Natural killer cell treated with Interleukin-12 subunit alpha and Interleukin-12 subunit beta and Interleukin-15 and Interleukin-18, amount 100 ng/mL, for 72 hours (primary cell): ENCODE measurements at regions not wholly inside any gene's neighbourhood (a gene's known extent, or its start where the extent isn't known, plus 50 kb on each side); places are given as distances from the start of the nearest gene placed in this dataset.

Source experiments
- ATAC-seq, 2 donors: fragments of 150-1000 bp; cut with Tn5 transposase in 1 of 2; sonication (Bioruptor Pico), chemical (Tn5 transposase) in 1 of 2; 2 replicates each; pipeline ENCODE4 v1.10.0; 2021
- DNase-seq: peaks from one replicate; pipeline ENCODE4 v3.0.0; 2022; ENCODE audit warnings: low spot score
- H3K27ac Mint-ChIP-seq, 2 donors: 1 replicate in 1 of 2; 2 replicates in 1 of 2; pipeline ENCODE4 v1.8.0; 2022; ENCODE audit warnings: mixed read lengths in 2 of 2, mild to moderate bottlenecking in 1 of 2, moderate library complexity in 1 of 2
- H3K27me3 Mint-ChIP-seq, 2 donors: 1 replicate in 1 of 2; 2 replicates in 1 of 2; pipeline ENCODE4 v1.8.0; 2022; ENCODE audit warnings: mixed read lengths in 2 of 2
- H3K36me3 Mint-ChIP-seq: one replicate; pipeline ENCODE4 v1.8.0; 2022; ENCODE audit warnings: mixed read lengths
- H3K4me1 Mint-ChIP-seq, 2 donors: 1 replicate in 1 of 2; 2 replicates in 1 of 2; pipeline ENCODE4 v1.8.0; 2022; ENCODE audit warnings: low read depth in 2 of 2, mixed read lengths in 2 of 2, mild to moderate bottlenecking in 1 of 2
- H3K4me3 Mint-ChIP-seq: one replicate; pipeline ENCODE4 v1.8.0; 2022; ENCODE audit warnings: mixed read lengths
- H3K9me3 Mint-ChIP-seq: 2 replicates; pipeline ENCODE4 v1.8.0; 2022; ENCODE audit warnings: mixed read lengths

- Mint-ChIP-seq H3K27ac (no peak overlapping the region), H3K9me3 (peaks cover 2% of the 10 kb centered on the region), H3K4me3 (no peak overlapping the region), H3K36me3 (no peaks in the 10 kb centered on the region), H3K27me3 (peaks cover 0 to 15% of the 10 kb centered on the region in 2 donors), H3K4me1 (peaks cover 0 to 4% of the 10 kb centered on the region in 2 donors)
- ATAC-seq (no peak), DNase-seq (no peak)
These were observed 725.4 kb upstream of the NR2F2 start for GRCh38 chr15:95605098-95605497.

GRCh38 chr15:95606551-95606950 lies 723.9 kb upstream of the NR2F2 start:
- H3K36me3 Mint-ChIP-seq = no peaks in the 10 kb centered on the region
- no peak for DNase-seq
- peaks cover 2% of the 10 kb centered on the region for H3K9me3 Mint-ChIP-seq
- H3K27ac Mint-ChIP-seq = no peak overlapping the region
- peaks cover 0 to 4% of the 10 kb centered on the region in 2 donors for H3K4me1 Mint-ChIP-seq
- H3K27me3 Mint-ChIP-seq = peaks cover 0 to 11% of the 10 kb centered on the region in 2 donors
- H3K4me3 Mint-ChIP-seq = no peak overlapping the region
- ATAC-seq = no peak

- Mint-ChIP-seq H3K4me3 (peak overlapping the region; percentile 20), H3K36me3 (no peaks in the 10 kb centered on the region), H3K9me3 (no peaks in the 10 kb centered on the region), H3K27ac (peak overlapping the region; percentile 23 to 33), H3K27me3 (peaks cover 0 to 4% of the 10 kb centered on the region in 2 donors), H3K4me1 (peaks cover 0 to 4% of the 10 kb centered on the region in 2 donors)
- ATAC-seq = no peak
- no peak for DNase-seq
These were observed 722.1 kb upstream of the NR2F2 start for GRCh38 chr15:95608371-95608770.

GRCh38 chr15:95609096-95609495 lies 721.4 kb upstream of the NR2F2 start:
- H3K27me3 Mint-ChIP-seq = peaks cover 0 to 5% of the 10 kb centered on the region in 2 donors
- H3K36me3 Mint-ChIP-seq = no peaks in the 10 kb centered on the region
- H3K27ac Mint-ChIP-seq = peak overlapping the region; percentile 23 to 33
- H3K4me1 Mint-ChIP-seq = peaks cover 0 to 4% of the 10 kb centered on the region in 2 donors
- ATAC-seq (no peak), DNase-seq (no peak)
- H3K9me3 Mint-ChIP-seq = no peaks in the 10 kb centered on the region
- no peak overlapping the region for H3K4me3 Mint-ChIP-seq

- Mint-ChIP-seq H3K27me3 (peaks cover 0 to 7% of the 10 kb centered on the region in 2 donors), H3K36me3 (no peaks in the 10 kb centered on the region), H3K4me1 (peaks cover 0 to 6% of the 10 kb centered on the region in 2 donors), H3K9me3 (no peaks in the 10 kb centered on the region), H3K27ac (no peak overlapping the region), H3K4me3 (no peak overlapping the region)
- DNase-seq = no peak
- no peak for ATAC-seq
These were observed 719.6 kb upstream of the NR2F2 start for GRCh38 chr15:95610945-95611344.

- Mint-ChIP-seq H3K9me3 (peaks cover 3% of the 10 kb centered on the region), H3K36me3 (peaks cover under 1% of the 10 kb centered on the region), H3K4me3 (no peak overlapping the region), H3K27ac (peak overlapping the region in 1 of 2 donors; percentile 47), H3K4me1 (peaks cover 5% of the 10 kb centered on the region in 2 donors), H3K27me3 (peaks cover 0 to 6% of the 10 kb centered on the region in 2 donors)
- DNase-seq (no peak), ATAC-seq (no peak)
These were observed 715.1 kb upstream of the NR2F2 start for GRCh38 chr15:95615436-95615835.

GRCh38 chr15:95616306-95616705 lies 714.2 kb upstream of the NR2F2 start:
- H3K27ac Mint-ChIP-seq = peak overlapping the region in 1 of 2 donors; percentile 47
- H3K27me3 Mint-ChIP-seq = peaks cover 0 to 6% of the 10 kb centered on the region in 2 donors
- no peak overlapping the region for H3K4me3 Mint-ChIP-seq
- no peak for ATAC-seq
- DNase-seq = no peak
- H3K4me1 Mint-ChIP-seq = peaks cover 14% of the 10 kb centered on the region in 2 donors
- H3K36me3 Mint-ChIP-seq = peaks cover 6% of the 10 kb centered on the region
- H3K9me3 Mint-ChIP-seq = peaks cover 6% of the 10 kb centered on the region

GRCh38 chr15:95620934-95621579 lies 709.4 kb upstream of the NR2F2 start:
- peaks cover 10% of the 10 kb centered on the region for H3K9me3 Mint-ChIP-seq
- no peaks in the 10 kb centered on the region for H3K27me3 Mint-ChIP-seq
- peaks cover 22 to 27% of the 10 kb centered on the region in 2 donors for H3K4me1 Mint-ChIP-seq
- DNase-seq (peak; percentile 68), ATAC-seq (peak; percentile 92 to 94)
- peak overlapping the region; percentile 64 for H3K4me3 Mint-ChIP-seq
- H3K27ac Mint-ChIP-seq = peak overlapping the region; percentile 83 to 99
- peaks cover 21% of the 10 kb centered on the region for H3K36me3 Mint-ChIP-seq

- ATAC-seq (no peak), DNase-seq (no peak)
- H3K27ac Mint-ChIP-seq = peak overlapping the region in 1 of 2 donors; percentile 3
- H3K4me3 Mint-ChIP-seq = no peak overlapping the region
- H3K36me3 Mint-ChIP-seq = peaks cover 21% of the 10 kb centered on the region
- H3K9me3 Mint-ChIP-seq = peaks cover 10% of the 10 kb centered on the region
- peaks cover 22 to 27% of the 10 kb centered on the region in 2 donors for H3K4me1 Mint-ChIP-seq
- peaks cover 0 to 6% of the 10 kb centered on the region in 2 donors for H3K27me3 Mint-ChIP-seq
These were observed 707.7 kb upstream of the NR2F2 start for GRCh38 chr15:95622843-95623242.

- no peak for DNase-seq
- H3K9me3 Mint-ChIP-seq = peaks cover 10% of the 10 kb centered on the region
- no peak for ATAC-seq
- peaks cover 0 to 11% of the 10 kb centered on the region in 2 donors for H3K27me3 Mint-ChIP-seq
- peaks cover 22 to 27% of the 10 kb centered on the region in 2 donors for H3K4me1 Mint-ChIP-seq
- H3K4me3 Mint-ChIP-seq = no peak overlapping the region
- peaks cover 21% of the 10 kb centered on the region for H3K36me3 Mint-ChIP-seq
- no peak overlapping the region for H3K27ac Mint-ChIP-seq
These were observed 706.4 kb upstream of the NR2F2 start for GRCh38 chr15:95624100-95624499.

- H3K27me3 Mint-ChIP-seq = peaks cover 0 to 15% of the 10 kb centered on the region in 2 donors
- peaks cover 21% of the 10 kb centered on the region for H3K36me3 Mint-ChIP-seq
- H3K27ac Mint-ChIP-seq = no peak overlapping the region
- H3K9me3 Mint-ChIP-seq = peaks cover 10% of the 10 kb centered on the region
- H3K4me1 Mint-ChIP-seq = peaks cover 22 to 27% of the 10 kb centered on the region in 2 donors
- DNase-seq = no peak
- no peak overlapping the region for H3K4me3 Mint-ChIP-seq
- no peak for ATAC-seq
These were observed 705.7 kb upstream of the NR2F2 start for GRCh38 chr15:95624616-95625361.

GRCh38 chr15:95626501-95627361 lies 703.8 kb upstream of the NR2F2 start:
- H3K9me3 Mint-ChIP-seq = peaks cover 4% of the 10 kb centered on the region
- H3K4me3 Mint-ChIP-seq = no peak overlapping the region
- no peak overlapping the region for H3K27ac Mint-ChIP-seq
- no peak for ATAC-seq
- peaks cover 19% of the 10 kb centered on the region for H3K36me3 Mint-ChIP-seq
- no peak for DNase-seq
- H3K4me1 Mint-ChIP-seq = peaks cover 7 to 9% of the 10 kb centered on the region in 2 donors
- peaks cover under 1 to 21% of the 10 kb centered on the region in 2 donors for H3K27me3 Mint-ChIP-seq

- Mint-ChIP-seq H3K27me3 (peaks cover 7 to 30% of the 10 kb centered on the region in 2 donors), H3K4me1 (peaks cover 3 to 4% of the 10 kb centered on the region in 2 donors), H3K9me3 (no peaks in the 10 kb centered on the region), H3K27ac (no peak overlapping the region), H3K36me3 (peaks cover 10% of the 10 kb centered on the region), H3K4me3 (no peak overlapping the region)
- DNase-seq = no peak
- no peak for ATAC-seq
These were observed 700.9 kb upstream of the NR2F2 start for GRCh38 chr15:95629503-95630168.
